ENCODE measurements at regions not wholly inside any gene's neighbourhood (a gene's known extent, or its start where the extent isn't known, plus 50 kb on each side); places are given as distances from the start of the nearest gene placed in this dataset.
"Not testable (repeated sequence)": the region's sequence is repeated elsewhere in the genome, so short reads cannot be mapped to it uniquely, and the experiment has no call there.

DNA sequence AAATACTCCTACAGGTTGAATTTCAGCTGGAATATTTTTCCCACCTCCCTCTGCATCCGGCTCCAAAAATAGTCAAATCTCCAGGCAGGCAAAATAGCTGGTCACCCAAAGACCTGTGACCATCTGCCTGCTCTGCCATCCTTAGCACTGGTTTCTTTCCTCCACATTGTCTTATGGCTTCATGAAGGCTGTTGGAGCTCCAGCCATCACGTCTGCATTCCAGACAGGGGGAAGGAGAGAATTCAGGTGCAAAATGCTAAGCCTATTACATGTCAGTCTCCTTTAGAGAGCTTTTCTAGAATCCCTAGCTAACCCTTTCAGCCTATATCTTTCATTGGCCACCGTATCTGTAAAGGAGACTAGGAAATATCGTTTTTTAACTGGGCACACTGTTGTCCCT, 367.7 kb downstream of the BCL2L11 start:
- Mint-ChIP-seq H3K27ac (peak overlapping the region in 1 of 9 donors; percentile 3), H3K36me3 (peaks cover 0 to 15% (median 0%) of the 10 kb centered on the region in 5 donors), H3K4me1 (peaks cover 0 to 23% (median 0%) of the 10 kb centered on the region in 7 donors)
- CTCF ChIA-PET; H3K4me1 ChIP-seq (ENCODE audit: control insufficient read depth in 2 of 2, insufficient read depth in 2 of 2, low read length in 2 of 2); H3K27me3 Mint-ChIP-seq; H3K36me3 ChIP-seq (ENCODE audit: control insufficient read depth in 2 of 3, insufficient read depth in 3 of 3, low read length in 3 of 3); POLR2A ChIA-PET; H3K27me3 ChIP-seq (ENCODE audit: control insufficient read depth in 2 of 2, insufficient read depth in 2 of 2, low read length in 2 of 2); H3K9me3 Mint-ChIP-seq; DNase-seq; H3K4me3 ChIP-seq (ENCODE audit: low read length); ATAC-seq; H3K27ac ChIP-seq (ENCODE audit: low read depth, low read length); H3K9me3 ChIP-seq (ENCODE audit: control insufficient read depth in 2 of 3, low read length in 3 of 3); H3K4me3 Mint-ChIP-seq: not testable (repeated sequence)
- intact Hi-C loops (cut with micrococcal nuclease): loop anchor here in 1 of 2 donors (10.0 kb wide), 1 partner anchor 216 kb away; no protein-coding TSS in a partner anchor

DNA sequence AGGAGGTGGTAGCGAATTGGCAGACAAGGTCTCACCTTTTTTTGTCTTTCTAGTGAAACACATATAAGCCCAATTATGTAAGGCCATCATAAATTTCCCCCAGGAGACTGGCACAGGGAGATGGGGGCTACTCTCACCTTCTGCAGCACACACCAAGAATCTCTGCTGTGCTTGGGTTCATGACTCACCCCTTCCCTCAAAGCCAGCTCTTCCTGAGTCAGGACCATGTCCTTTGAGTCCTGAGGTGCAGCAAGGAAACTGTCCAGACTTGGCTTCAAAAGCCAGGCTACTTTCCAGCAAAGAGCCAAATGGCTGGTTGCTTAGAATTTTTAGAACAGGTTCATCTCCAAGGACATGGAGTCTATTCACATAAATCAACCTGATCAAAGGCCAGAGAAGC, 368.7 kb downstream of the BCL2L11 start:
- POLR2A ChIA-PET; H3K27me3 ChIP-seq (ENCODE audit: control insufficient read depth in 2 of 2, insufficient read depth in 2 of 2, low read length in 2 of 2); H3K27ac Mint-ChIP-seq; DNase-seq; ATAC-seq; H3K36me3 ChIP-seq (ENCODE audit: control insufficient read depth in 2 of 3, insufficient read depth in 3 of 3, low read length in 3 of 3); H3K4me1 ChIP-seq (ENCODE audit: control insufficient read depth in 2 of 2, insufficient read depth in 2 of 2, low read length in 2 of 2); H3K27ac ChIP-seq (ENCODE audit: low read depth, low read length); H3K4me3 Mint-ChIP-seq; H3K4me3 ChIP-seq (ENCODE audit: low read length); H3K27me3 Mint-ChIP-seq; H3K9me3 ChIP-seq (ENCODE audit: control insufficient read depth in 2 of 3, low read length in 3 of 3); H3K9me3 Mint-ChIP-seq; CTCF ChIA-PET: not testable (repeated sequence)
- intact Hi-C loops (cut with micrococcal nuclease): loop anchor here in 1 of 2 donors (10.0 kb wide), 1 partner anchor 215 kb away; no protein-coding TSS in a partner anchor
- Mint-ChIP-seq H3K4me1 (peaks cover 0 to 21% (median 0%) of the 10 kb centered on the region in 7 donors), H3K36me3 (peaks cover 0 to 15% (median 0%) of the 10 kb centered on the region in 5 donors)

DNA sequence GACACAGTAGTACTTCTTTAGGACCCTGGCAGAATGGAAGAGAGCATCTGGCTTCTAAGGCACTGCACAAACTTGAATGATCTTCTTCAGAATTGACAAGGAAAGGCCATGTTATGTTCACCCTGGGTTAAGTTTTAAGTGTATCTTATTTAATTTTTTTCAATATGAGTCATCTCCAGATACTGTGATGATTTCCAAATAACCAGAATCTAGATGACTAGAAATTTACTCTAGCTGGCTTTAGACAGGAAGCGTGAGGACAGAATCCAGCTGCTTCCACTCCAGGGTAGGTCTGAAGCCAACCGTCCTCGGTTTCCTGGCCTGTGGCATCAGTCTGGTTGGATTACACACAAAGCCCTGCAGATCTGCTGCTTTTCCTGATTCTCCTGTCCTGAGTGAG, 370.5 kb downstream of the BCL2L11 start:
- CTCF ChIA-PET; H3K36me3 ChIP-seq (ENCODE audit: control insufficient read depth in 2 of 3, insufficient read depth in 3 of 3, low read length in 3 of 3); H3K27ac ChIP-seq (ENCODE audit: low read depth, low read length); DNase-seq; intact Hi-C loops (cut with micrococcal nuclease); POLR2A ChIA-PET; H3K9me3 Mint-ChIP-seq; H3K9me3 ChIP-seq (ENCODE audit: control insufficient read depth in 2 of 3, low read length in 3 of 3); H3K4me1 ChIP-seq (ENCODE audit: control insufficient read depth in 2 of 2, insufficient read depth in 2 of 2, low read length in 2 of 2); H3K27me3 ChIP-seq (ENCODE audit: control insufficient read depth in 2 of 2, insufficient read depth in 2 of 2, low read length in 2 of 2); H3K27me3 Mint-ChIP-seq; H3K4me3 ChIP-seq (ENCODE audit: low read length): not testable (repeated sequence)
- Mint-ChIP-seq H3K36me3 (peaks cover 0 to 13% (median 0%) of the 10 kb centered on the region in 5 donors), H3K27ac (peak overlapping the region in 1 of 9 donors; percentile 54), H3K4me3 (peak overlapping the region in 1 of 10 donors; percentile 77), H3K4me1 (peaks cover 0 to 20% (median 0%) of the 10 kb centered on the region in 7 donors)
- peak; percentile 33 for ATAC-seq

DNA sequence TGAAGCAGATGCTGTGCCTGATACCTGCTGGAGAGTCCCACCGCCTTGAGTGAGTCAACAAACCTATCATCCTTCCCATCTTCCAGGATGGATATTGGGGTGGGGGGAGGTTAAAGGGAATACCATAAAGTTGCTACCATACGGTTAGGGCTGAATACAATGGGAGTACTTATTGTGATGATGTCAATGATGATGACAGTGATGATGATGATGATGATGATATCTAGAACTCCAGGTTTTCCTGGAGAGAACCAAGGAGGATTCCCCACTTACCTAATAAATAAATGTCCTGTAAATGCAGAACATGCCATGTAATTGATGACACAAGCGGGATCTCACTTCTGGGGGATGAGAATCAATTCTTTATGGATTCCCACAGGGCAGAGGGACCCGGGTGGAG, 370.9 kb downstream of the BCL2L11 start:
- CTCF ChIA-PET; ATAC-seq; H3K27ac ChIP-seq (ENCODE audit: low read depth, low read length); H3K9me3 Mint-ChIP-seq; intact Hi-C loops (cut with micrococcal nuclease); H3K4me1 ChIP-seq (ENCODE audit: control insufficient read depth in 2 of 2, insufficient read depth in 2 of 2, low read length in 2 of 2); H3K27me3 Mint-ChIP-seq; POLR2A ChIA-PET; H3K9me3 ChIP-seq (ENCODE audit: control insufficient read depth in 2 of 3, low read length in 3 of 3); H3K4me3 ChIP-seq (ENCODE audit: low read length); DNase-seq; H3K27me3 ChIP-seq (ENCODE audit: control insufficient read depth in 2 of 2, insufficient read depth in 2 of 2, low read length in 2 of 2); H3K36me3 ChIP-seq (ENCODE audit: control insufficient read depth in 2 of 3, insufficient read depth in 3 of 3, low read length in 3 of 3): not testable (repeated sequence)
- H3K4me3 Mint-ChIP-seq: peak overlapping the region in 2 of 10 donors; percentile 4 to 77
- peaks cover 0 to 13% (median 0%) of the 10 kb centered on the region in 5 donors for H3K36me3 Mint-ChIP-seq
- H3K27ac Mint-ChIP-seq: peak overlapping the region in 1 of 9 donors; percentile 54
- H3K4me1 Mint-ChIP-seq: peaks cover 0 to 22% (median 0%) of the 10 kb centered on the region in 7 donors

DNA sequence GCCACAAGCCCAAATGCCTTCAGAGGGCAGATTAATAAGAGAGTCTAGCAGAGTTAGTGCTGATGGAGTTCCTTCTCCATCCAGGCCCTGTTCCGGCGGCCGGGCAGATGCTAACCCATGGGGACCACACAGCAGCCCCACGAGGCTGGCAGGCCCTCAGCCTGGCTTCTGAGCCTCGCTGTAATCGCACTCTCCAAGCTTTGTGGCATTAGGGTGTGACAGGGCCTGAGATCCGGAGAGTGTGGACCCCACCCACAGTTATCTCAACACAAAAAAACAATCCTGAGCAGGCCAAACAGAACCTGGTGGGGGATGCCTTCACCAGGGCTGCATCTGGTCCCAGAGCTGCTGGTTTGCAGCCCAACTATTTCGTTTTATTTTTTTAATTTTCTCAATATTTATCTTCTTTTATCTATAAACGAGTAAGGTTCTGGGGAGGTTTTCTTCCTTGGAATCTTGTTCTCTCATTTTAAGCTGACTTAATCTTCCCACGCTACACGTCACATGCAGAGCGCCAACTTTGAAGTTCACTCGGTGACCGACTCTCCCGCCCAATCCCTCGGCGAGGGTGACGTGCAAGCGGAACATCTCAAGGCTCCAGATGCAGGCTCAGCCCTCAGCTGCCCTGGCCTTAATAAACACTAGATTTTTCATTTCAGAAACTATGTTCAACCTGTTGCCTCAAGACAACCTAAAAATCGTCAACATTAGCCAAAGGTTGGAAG, 372.4 kb downstream of the BCL2L11 start:
- peak; percentile 8 for ATAC-seq
- POLR2A ChIA-PET; H3K27me3 Mint-ChIP-seq; H3K27ac ChIP-seq (ENCODE audit: low read depth, low read length); H3K9me3 Mint-ChIP-seq; DNase-seq; H3K27me3 ChIP-seq (ENCODE audit: control insufficient read depth in 2 of 2, insufficient read depth in 2 of 2, low read length in 2 of 2); intact Hi-C loops (cut with micrococcal nuclease); H3K4me1 ChIP-seq (ENCODE audit: control insufficient read depth in 2 of 2, insufficient read depth in 2 of 2, low read length in 2 of 2); CTCF ChIA-PET; H3K4me3 ChIP-seq (ENCODE audit: low read length); H3K9me3 ChIP-seq (ENCODE audit: control insufficient read depth in 2 of 3, low read length in 3 of 3); H3K36me3 ChIP-seq (ENCODE audit: control insufficient read depth in 2 of 3, insufficient read depth in 3 of 3, low read length in 3 of 3): not testable (repeated sequence)
- Mint-ChIP-seq H3K4me3 (peak overlapping the region in 1 of 10 donors; percentile 85), H3K27ac (peak overlapping the region in 1 of 9 donors; percentile 89), H3K36me3 (peaks cover 0 to 15% (median 0%) of the 10 kb centered on the region in 5 donors), H3K4me1 (peaks cover 0 to 26% (median 0%) of the 10 kb centered on the region in 7 donors)

DNA sequence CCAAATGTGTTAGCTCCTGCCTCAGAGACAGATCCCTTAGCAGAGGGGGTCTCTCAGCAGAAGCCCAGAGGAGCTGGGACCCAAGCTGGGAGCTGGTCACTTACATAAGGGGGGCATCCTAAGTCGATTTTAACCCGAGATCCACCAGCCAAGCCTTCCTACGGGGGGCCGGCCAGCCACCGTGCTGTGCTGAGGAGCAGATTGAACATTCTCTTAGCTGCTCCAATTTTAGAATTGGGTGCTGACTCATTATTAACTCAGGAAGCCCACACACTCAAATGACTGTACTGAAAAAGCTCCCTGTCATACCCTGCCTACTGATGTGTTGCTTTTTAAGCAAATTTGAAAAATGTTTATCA, 373.0 kb downstream of the BCL2L11 start:
- ATAC-seq: peak; percentile 57
- H3K27ac Mint-ChIP-seq: peak overlapping the region in 1 of 9 donors; percentile 89
- POLR2A ChIA-PET; H3K4me1 ChIP-seq (ENCODE audit: control insufficient read depth in 2 of 2, insufficient read depth in 2 of 2, low read length in 2 of 2); H3K4me3 ChIP-seq (ENCODE audit: low read length); intact Hi-C loops (cut with micrococcal nuclease); H3K9me3 Mint-ChIP-seq; H3K27me3 ChIP-seq (ENCODE audit: control insufficient read depth in 2 of 2, insufficient read depth in 2 of 2, low read length in 2 of 2); H3K36me3 ChIP-seq (ENCODE audit: control insufficient read depth in 2 of 3, insufficient read depth in 3 of 3, low read length in 3 of 3); H3K27ac ChIP-seq (ENCODE audit: low read depth, low read length); CTCF ChIA-PET; H3K27me3 Mint-ChIP-seq; H3K9me3 ChIP-seq (ENCODE audit: control insufficient read depth in 2 of 3, low read length in 3 of 3): not testable (repeated sequence)
- peaks cover 0 to 22% (median 0%) of the 10 kb centered on the region in 7 donors for H3K4me1 Mint-ChIP-seq
- peak in 1 of 9 donors; percentile 48 for DNase-seq
- H3K36me3 Mint-ChIP-seq: peaks cover 0 to 11% (median 0%) of the 10 kb centered on the region in 5 donors
- H3K4me3 Mint-ChIP-seq: peak overlapping the region in 2 of 10 donors; percentile 59 to 85
